ENCODE measurements at regions not wholly inside any gene's neighbourhood (a gene's known extent, or its start where the extent isn't known, plus 50 kb on each side); places are given as distances from the start of the nearest gene placed in this dataset.

GRCh38 chr11:19595840-19596751, 116.5 kb upstream of the NAV2 start:
- H3K9me3 Mint-ChIP-seq, result no peaks in the 10 kb centered on the region
- H3K36me3 Mint-ChIP-seq (ENCODE audit: low read depth), result no peaks in the 10 kb centered on the region
- DNase-seq, result no peak

GRCh38 chr11:19595499-19595839, 117.2 kb upstream of the NAV2 start:
- no peaks in the 10 kb centered on the region for H3K4me1 Mint-ChIP-seq
- no peak for ATAC-seq
- no peaks in the 10 kb centered on the region for H3K9me3 Mint-ChIP-seq
- H3K27me3 Mint-ChIP-seq, result peaks cover 2% of the 10 kb centered on the region
- no peaks in the 10 kb centered on the region for H3K36me3 Mint-ChIP-seq (ENCODE audit: low read depth)
- H3K27ac Mint-ChIP-seq, result no peak overlapping the region
- no peak for DNase-seq
- no peak overlapping the region for H3K4me3 Mint-ChIP-seq

More at GRCh38 chr11:19595840-19596751, 116.5 kb upstream of the NAV2 start:
- Mint-ChIP-seq H3K27me3 (peaks cover 2% of the 10 kb centered on the region), H3K27ac (no peak overlapping the region), H3K4me3 (no peak overlapping the region), H3K4me1 (no peaks in the 10 kb centered on the region)
- ATAC-seq, result no peak

GRCh38 chr11:19594326-19594725, 118.3 kb upstream of the NAV2 start:
- no peak overlapping the region for H3K4me3 Mint-ChIP-seq
- no peak for ATAC-seq
- peaks cover 2% of the 10 kb centered on the region for H3K27me3 Mint-ChIP-seq
- no peak for DNase-seq
- H3K27ac Mint-ChIP-seq, result no peak overlapping the region
- H3K4me1 Mint-ChIP-seq, result no peaks in the 10 kb centered on the region
- H3K36me3 Mint-ChIP-seq (ENCODE audit: low read depth), result no peaks in the 10 kb centered on the region
- no peaks in the 10 kb centered on the region for H3K9me3 Mint-ChIP-seq

GRCh38 chr11:19592842-19593241, 119.8 kb upstream of the NAV2 start:
- H3K27me3 Mint-ChIP-seq, result peaks cover 2% of the 10 kb centered on the region
- no peak overlapping the region for H3K27ac Mint-ChIP-seq
- H3K4me3 Mint-ChIP-seq, result no peak overlapping the region
- H3K4me1 Mint-ChIP-seq, result no peaks in the 10 kb centered on the region
- H3K36me3 Mint-ChIP-seq (ENCODE audit: low read depth), result no peaks in the 10 kb centered on the region
- ATAC-seq, result no peak
- no peaks in the 10 kb centered on the region for H3K9me3 Mint-ChIP-seq
- DNase-seq, result no peak

- H3K9me3 Mint-ChIP-seq, result peaks cover 6% of the 10 kb centered on the region
- H3K27me3 Mint-ChIP-seq, result no peaks in the 10 kb centered on the region
- no peaks in the 10 kb centered on the region for H3K4me1 Mint-ChIP-seq
- DNase-seq (no peak), ATAC-seq (no peak)
- no peak overlapping the region for H3K27ac Mint-ChIP-seq
- no peaks in the 10 kb centered on the region for H3K36me3 Mint-ChIP-seq (ENCODE audit: low read depth)
- H3K4me3 Mint-ChIP-seq, result no peak overlapping the region
Measured at GRCh38 chr11:19589567-19590260, 122.9 kb upstream of the NAV2 start.

- DNase-seq (no peak), ATAC-seq (no peak)
- peaks cover 6% of the 10 kb centered on the region for H3K9me3 Mint-ChIP-seq
- H3K27me3 Mint-ChIP-seq, result peaks cover 4% of the 10 kb centered on the region
- H3K27ac Mint-ChIP-seq, result no peak overlapping the region
- no peak overlapping the region for H3K4me3 Mint-ChIP-seq
- no peaks in the 10 kb centered on the region for H3K4me1 Mint-ChIP-seq
- H3K36me3 Mint-ChIP-seq (ENCODE audit: low read depth), result no peaks in the 10 kb centered on the region
Measured at GRCh38 chr11:19587979-19588378, 124.7 kb upstream of the NAV2 start.

- DNase-seq (no peak), ATAC-seq (no peak)
- Mint-ChIP-seq H3K9me3 (peaks cover under 1% of the 10 kb centered on the region), H3K27ac (no peak overlapping the region), H3K27me3 (peaks cover 4% of the 10 kb centered on the region), H3K4me3 (no peak overlapping the region), H3K36me3 (ENCODE audit: low read depth) (no peaks in the 10 kb centered on the region), H3K4me1 (no peaks in the 10 kb centered on the region)
Measured at GRCh38 chr11:19580646-19581045, 132.0 kb upstream of the NAV2 start.

- no peak overlapping the region for H3K4me3 Mint-ChIP-seq
- DNase-seq, result no peak
- no peaks in the 10 kb centered on the region for H3K36me3 Mint-ChIP-seq (ENCODE audit: low read depth)
- no peaks in the 10 kb centered on the region for H3K9me3 Mint-ChIP-seq
- H3K4me1 Mint-ChIP-seq, result no peaks in the 10 kb centered on the region
- no peak for ATAC-seq
- peaks cover 4% of the 10 kb centered on the region for H3K27me3 Mint-ChIP-seq
- H3K27ac Mint-ChIP-seq, result no peak overlapping the region
Measured at GRCh38 chr11:19579957-19580356, 132.7 kb upstream of the NAV2 start.

GRCh38 chr11:19578871-19579270, 133.8 kb upstream of the NAV2 start:
- no peak for ATAC-seq
- Mint-ChIP-seq H3K27me3 (no peaks in the 10 kb centered on the region), H3K27ac (no peak overlapping the region), H3K4me1 (no peaks in the 10 kb centered on the region), H3K36me3 (ENCODE audit: low read depth) (no peaks in the 10 kb centered on the region), H3K4me3 (no peak overlapping the region), H3K9me3 (no peaks in the 10 kb centered on the region)
- DNase-seq, result no peak

- Mint-ChIP-seq H3K4me3 (no peak overlapping the region), H3K36me3 (ENCODE audit: low read depth) (no peaks in the 10 kb centered on the region), H3K9me3 (no peaks in the 10 kb centered on the region), H3K27ac (no peak overlapping the region), H3K4me1 (no peaks in the 10 kb centered on the region), H3K27me3 (peaks cover 2% of the 10 kb centered on the region)
- ATAC-seq, result no peak
- DNase-seq, result no peak
Measured at GRCh38 chr11:19577976-19578619, 134.5 kb upstream of the NAV2 start.

GRCh38 chr11:19577391-19577975, 135.2 kb upstream of the NAV2 start:
- DNase-seq, result no peak

GRCh38 chr11:19576903-19577302, 135.7 kb upstream of the NAV2 start:
- Mint-ChIP-seq H3K27me3 (peaks cover 2% of the 10 kb centered on the region), H3K4me3 (no peak overlapping the region), H3K9me3 (no peaks in the 10 kb centered on the region), H3K27ac (no peak overlapping the region), H3K36me3 (ENCODE audit: low read depth) (no peaks in the 10 kb centered on the region), H3K4me1 (no peaks in the 10 kb centered on the region)
- ATAC-seq (no peak), DNase-seq (no peak)

More at GRCh38 chr11:19577391-19577975, 135.2 kb upstream of the NAV2 start:
- H3K27me3 Mint-ChIP-seq, result peaks cover 2% of the 10 kb centered on the region
- H3K36me3 Mint-ChIP-seq (ENCODE audit: low read depth), result no peaks in the 10 kb centered on the region
- no peaks in the 10 kb centered on the region for H3K9me3 Mint-ChIP-seq
- no peak overlapping the region for H3K27ac Mint-ChIP-seq
- H3K4me3 Mint-ChIP-seq, result no peak overlapping the region
- H3K4me1 Mint-ChIP-seq, result no peaks in the 10 kb centered on the region
- no peak for ATAC-seq

GRCh38 chr11:19576054-19576453, 136.6 kb upstream of the NAV2 start:
- DNase-seq, result no peak
- ATAC-seq, result no peak
- Mint-ChIP-seq H3K4me1 (no peaks in the 10 kb centered on the region), H3K4me3 (no peak overlapping the region), H3K9me3 (no peaks in the 10 kb centered on the region), H3K27me3 (peaks cover 4% of the 10 kb centered on the region), H3K36me3 (ENCODE audit: low read depth) (no peaks in the 10 kb centered on the region), H3K27ac (no peak overlapping the region)

GRCh38 chr11:19574916-19575315, 137.7 kb upstream of the NAV2 start:
- Mint-ChIP-seq H3K27me3 (peaks cover 6% of the 10 kb centered on the region), H3K4me3 (no peak overlapping the region), H3K27ac (no peak overlapping the region), H3K4me1 (no peaks in the 10 kb centered on the region), H3K36me3 (ENCODE audit: low read depth) (no peaks in the 10 kb centered on the region), H3K9me3 (no peaks in the 10 kb centered on the region)
- DNase-seq (no peak), ATAC-seq (no peak)
